NCI-H2227 (cell line): ENCODE measurements at regions not wholly inside any gene's neighbourhood (a gene's known extent, or its start where the extent isn't known, plus 50 kb on each side); places are given as distances from the start of the nearest gene placed in this dataset.
A peak's percentile ranks its signal among the peaks of the same experiment; 100 is the strongest.
"Not testable (repeated sequence)": the region's sequence is repeated elsewhere in the genome, so short reads cannot be mapped to it uniquely, and the experiment has no call there.

Experiments
- DNase-seq: peaks from one replicate; lab custom pipeline; 2025; ENCODE audit not compliant: unreplicated experiment; lab: John Stamatoyannopoulos, UW

- no peak for DNase-seq
These were observed 144.5 kb downstream of the MEX3B start for GRCh38 chr15:81901319-81901718.

- DNase-seq: no peak
These were observed 146.1 kb downstream of the MEX3B start for GRCh38 chr15:81899730-81900129.

GRCh38 chr15:81899024-81899423 lies 146.8 kb downstream of the MEX3B start:
- no peak for DNase-seq

- no peak for DNase-seq
These were observed 148.7 kb downstream of the MEX3B start for GRCh38 chr15:81897057-81897677.

GRCh38 chr15:81896356-81896755 lies 149.5 kb downstream of the MEX3B start:
- DNase-seq: no peak

- no peak for DNase-seq
These were observed 150.1 kb downstream of the MEX3B start for GRCh38 chr15:81895723-81896122.

GRCh38 chr15:81894061-81894460 lies 151.8 kb downstream of the MEX3B start:
- no peak for DNase-seq

- no peak for DNase-seq
These were observed 152.5 kb downstream of the MEX3B start for GRCh38 chr15:81893182-81893835.

- no peak for DNase-seq
These were observed 155.3 kb downstream of the MEX3B start for GRCh38 chr15:81890496-81890895.

- no peak for DNase-seq
These were observed 156.3 kb downstream of the MEX3B start for GRCh38 chr15:81889485-81889881.

GRCh38 chr15:81888748-81889484 lies 156.9 kb downstream of the MEX3B start:
- no peak for DNase-seq

GRCh38 chr15:81887912-81888311 lies 157.9 kb downstream of the MEX3B start:
- no peak for DNase-seq

- not testable (repeated sequence) for DNase-seq
These were observed 158.6 kb downstream of the MEX3B start for GRCh38 chr15:81887188-81887587.

GRCh38 chr15:81886591-81886990 lies 159.2 kb downstream of the MEX3B start:
- DNase-seq: no peak

- no peak for DNase-seq
These were observed 159.7 kb downstream of the MEX3B start for GRCh38 chr15:81886080-81886479.

- DNase-seq: no peak
These were observed 160.7 kb downstream of the MEX3B start for GRCh38 chr15:81885135-81885534.

- no peak for DNase-seq
These were observed 163.3 kb downstream of the MEX3B start for GRCh38 chr15:81882504-81882903.

GRCh38 chr15:81880833-81881232 lies 165.0 kb downstream of the MEX3B start:
- peak; percentile 34 for DNase-seq

GRCh38 chr15:81880314-81880713 lies 165.5 kb downstream of the MEX3B start:
- no peak for DNase-seq

GRCh38 chr15:81875717-81876116 lies 170.1 kb downstream of the MEX3B start:
- not testable (repeated sequence) for DNase-seq

GRCh38 chr15:81870746-81871106 lies 175.1 kb downstream of the MEX3B start:
- DNase-seq: not testable (repeated sequence)

- DNase-seq: not testable (repeated sequence)
These were observed 175.6 kb downstream of the MEX3B start for GRCh38 chr15:81870062-81870745.
